Mammary epithelial cell (primary cell): ENCODE measurements at regions not wholly inside any gene's neighbourhood (a gene's known extent, or its start where the extent isn't known, plus 50 kb on each side); places are given as distances from the start of the nearest gene placed in this dataset.

Experiments used
- CTCF ChIP-seq, 2 donors: IDR thresholded peaks in 1 of 2; conservative IDR thresholded peaks in 1 of 2; 2 replicates each; pipeline ENCODE4 v1.5.1; 2011 to 2012; ENCODE audit warnings: inconsistent platforms in 2 of 2, low read length in 2 of 2, mild to moderate bottlenecking in 2 of 2, control low read depth in 1 of 2, low read depth in 1 of 2; ENCODE audit not compliant: insufficient read depth in 1 of 2; ENCODE audit errors: extremely low read depth in 1 of 2
- EZH2 ChIP-seq: IDR thresholded peaks from 2 replicates; pipeline ENCODE4 v1.6.1; 2012; ENCODE audit warnings: low read length, inconsistent platforms, borderline replicate concordance

DNA sequence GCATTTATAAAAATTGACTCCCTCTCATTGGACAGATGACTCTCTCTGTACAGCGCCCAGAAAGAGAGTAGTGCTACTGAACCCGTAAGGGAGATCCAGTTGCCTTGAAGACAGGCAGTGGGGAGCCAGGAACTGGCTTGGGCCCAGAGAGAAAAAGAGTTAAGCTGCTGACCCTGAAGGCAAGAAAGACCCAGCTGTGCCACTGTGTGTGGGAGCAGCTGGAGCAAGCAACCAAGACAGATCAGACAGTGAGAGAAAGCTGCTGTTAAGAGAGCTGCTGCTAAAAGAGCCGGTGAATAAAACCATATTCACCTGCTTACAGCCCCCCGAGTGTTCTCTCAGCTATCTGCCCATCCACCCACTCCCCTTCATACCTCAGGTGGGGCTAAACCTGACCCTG is 149.7 kb upstream of the ADAMTS16 start:
- no peak for TF ChIP-seq CTCF (conservative IDR thresholded peaks at IDR 0.05 in 1 of 2, IDR thresholded peaks at IDR 0.05 in 1 of 2; ENCODE audit: extremely low read depth in 1 of 2, insufficient read depth in 1 of 2, low read depth in 1 of 2, low read length in 2 of 2)
- TF ChIP-seq EZH2: no peak
